BLaER1 (cell line): ENCODE measurements at regions not wholly inside any gene's neighbourhood (a gene's known extent, or its start where the extent isn't known, plus 50 kb on each side); places are given as distances from the start of the nearest gene placed in this dataset.
A peak's percentile ranks its signal among the peaks of the same experiment; 100 is the strongest.

Experiments
- H3K27ac ChIP-seq: shearing (Covaris generic); formaldehyde crosslinking; 2 replicates; pipeline ENCODE4 v1.8.1; 2022
- H3K27me3 ChIP-seq: shearing (Covaris generic); formaldehyde crosslinking; 2 replicates; pipeline ENCODE4 v1.8.1; 2022
- H3K36me3 ChIP-seq: shearing (Covaris generic); formaldehyde crosslinking; 2 replicates; pipeline ENCODE4 v1.8.1; 2022
- H3K4me1 ChIP-seq: shearing (Covaris generic); formaldehyde crosslinking; 2 replicates; pipeline ENCODE4 v1.8.1; 2022
- H3K4me2 ChIP-seq: shearing (Covaris generic); formaldehyde crosslinking; 2 replicates; pipeline ENCODE4 v1.8.1; 2022
- H3K4me3 ChIP-seq: shearing (Covaris generic); formaldehyde crosslinking; 2 replicates; pipeline ENCODE4 v1.8.1; 2022
- H3K9ac ChIP-seq: shearing (Covaris generic); formaldehyde crosslinking; 2 replicates; pipeline ENCODE4 v1.8.1; 2022
- H3K9me3 ChIP-seq: shearing (Covaris generic); formaldehyde crosslinking; 2 replicates; pipeline ENCODE4 v1.8.1; 2022
- H4K20me1 ChIP-seq: shearing (Covaris generic); formaldehyde crosslinking; 2 replicates; pipeline ENCODE4 v1.8.1; 2022
- Cebpa-rat ChIP-seq: shearing (Covaris generic); IDR thresholded peaks from 2 replicates; pipeline ENCODE4 v1.8.1; 2022

DNA sequence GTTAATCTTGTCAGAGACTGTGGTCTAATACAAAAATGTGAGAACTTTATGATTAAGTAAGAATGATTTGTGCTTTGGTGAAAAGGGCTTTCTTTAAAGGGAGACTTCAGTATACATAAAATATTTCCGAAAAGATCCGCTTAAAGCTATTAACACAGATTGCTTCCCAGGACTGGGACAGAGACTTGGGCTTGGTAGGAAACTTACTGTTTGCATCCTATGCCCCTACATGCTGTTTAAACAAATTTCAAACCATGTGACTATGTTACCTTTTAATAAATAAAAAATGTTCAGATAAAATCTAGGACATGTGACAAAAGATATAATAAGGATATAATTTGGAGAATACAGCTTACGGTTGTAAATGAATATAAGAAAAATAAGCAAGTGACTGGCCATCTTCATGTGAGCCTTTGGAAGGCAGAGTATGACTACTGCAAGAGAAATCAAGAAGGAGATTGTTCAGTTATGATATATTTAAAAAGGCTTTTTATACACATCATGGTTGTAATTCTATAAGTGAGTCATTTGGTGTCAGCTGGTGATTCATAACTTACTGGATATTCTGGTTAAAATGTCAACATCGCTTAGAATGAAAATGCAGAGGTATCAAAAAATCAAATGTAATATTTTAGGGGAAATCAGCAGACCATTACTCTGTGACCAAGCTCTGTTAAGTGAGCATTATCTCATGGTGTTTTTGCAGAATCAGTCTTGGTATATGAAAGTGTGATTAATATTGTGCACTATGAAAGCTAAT lies 234.7 kb upstream of the E2F7 start:
- Histone ChIP-seq H3K4me1 (no peaks in the 10 kb centered on the region), H3K9ac (no peak overlapping the region)

DNA sequence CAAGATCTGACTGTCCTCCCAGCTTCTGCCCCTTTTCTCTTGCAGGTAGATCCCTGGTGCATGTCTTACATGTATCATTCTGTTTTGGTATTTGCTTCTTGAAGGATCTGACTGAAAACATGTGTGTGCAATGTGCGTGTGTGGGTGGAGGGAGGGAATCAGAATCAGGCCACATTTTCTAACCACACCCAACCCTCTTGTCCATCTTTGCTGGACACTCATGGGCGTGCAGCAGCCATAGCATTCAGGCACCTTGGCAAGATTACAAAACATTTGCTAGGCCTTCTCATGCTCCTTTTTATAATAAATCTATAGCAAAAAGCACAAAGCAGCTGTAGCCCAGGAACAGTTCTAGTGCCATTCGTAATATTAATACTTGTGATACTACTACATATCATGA lies 233.6 kb upstream of the E2F7 start:
- H3K9ac ChIP-seq: no peak overlapping the region
- no peak overlapping the region for H3K27ac ChIP-seq
- H3K36me3 ChIP-seq: no peaks in the 10 kb centered on the region
- H3K4me1 ChIP-seq: no peaks in the 10 kb centered on the region
- H3K4me2 ChIP-seq: no peak overlapping the region
- H3K4me3 ChIP-seq: no peak overlapping the region
- no peaks in the 10 kb centered on the region for H3K27me3 ChIP-seq
- H3K9me3 ChIP-seq: no peaks in the 10 kb centered on the region
- no peak for TF ChIP-seq Cebpa-rat
- no peaks in the 10 kb centered on the region for H4K20me1 ChIP-seq

More for the DNA sequence above, 234.7 kb upstream of the E2F7 start:
- no peaks in the 10 kb centered on the region for H4K20me1 ChIP-seq
- H3K4me3 ChIP-seq: no peak overlapping the region
- H3K4me2 ChIP-seq: no peak overlapping the region
- TF ChIP-seq Cebpa-rat: no peak
- H3K9me3 ChIP-seq: no peaks in the 10 kb centered on the region
- no peaks in the 10 kb centered on the region for H3K27me3 ChIP-seq
- no peaks in the 10 kb centered on the region for H3K36me3 ChIP-seq
- no peak overlapping the region for H3K27ac ChIP-seq

DNA sequence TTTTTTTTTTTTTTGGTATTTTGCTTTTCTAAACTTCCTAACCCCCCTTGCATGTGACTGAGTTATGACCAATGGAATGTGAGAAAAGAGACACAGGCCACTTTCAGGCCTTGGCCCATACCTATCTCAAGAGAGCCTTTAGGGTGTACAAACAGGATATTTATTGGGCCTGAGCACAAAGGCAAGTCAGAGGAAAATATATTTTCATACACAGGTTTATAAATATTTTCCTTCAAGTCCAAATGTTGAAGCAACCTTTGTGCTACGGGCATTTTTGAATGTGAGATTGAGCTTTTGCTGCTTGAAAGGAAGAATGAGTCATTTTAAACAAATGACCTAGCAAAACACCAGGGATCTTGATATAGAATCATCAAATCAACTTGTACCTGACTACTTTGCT lies 228.6 kb upstream of the E2F7 start:
- Histone ChIP-seq H3K36me3 (no peaks in the 10 kb centered on the region), H4K20me1 (no peaks in the 10 kb centered on the region), H3K9me3 (no peaks in the 10 kb centered on the region), H3K4me3 (no peak overlapping the region), H3K4me1 (no peaks in the 10 kb centered on the region), H3K4me2 (no peak overlapping the region), H3K27ac (no peak overlapping the region), H3K9ac (no peak overlapping the region), H3K27me3 (no peaks in the 10 kb centered on the region)
- no peak for TF ChIP-seq Cebpa-rat

DNA sequence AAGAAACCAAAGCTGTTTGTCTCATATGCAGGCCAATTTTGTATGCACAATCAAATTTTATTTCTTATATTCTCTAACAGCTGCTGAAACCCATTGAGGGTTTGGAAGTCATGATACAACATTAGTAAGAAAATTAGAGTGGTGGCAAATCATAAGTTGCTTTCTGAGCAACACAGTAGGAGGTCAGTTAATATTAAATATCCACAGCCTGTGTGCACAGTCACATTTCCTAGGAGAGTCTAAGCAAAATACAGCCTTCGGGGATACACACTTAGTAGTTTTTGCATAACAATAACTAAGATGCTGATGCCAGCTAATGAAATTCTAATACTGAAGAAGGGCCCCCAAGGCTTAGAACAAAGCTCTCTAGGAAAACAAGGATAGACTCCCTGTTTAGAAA lies 209.6 kb upstream of the E2F7 start:
- H3K4me2 ChIP-seq: no peak overlapping the region
- no peak for TF ChIP-seq Cebpa-rat
- no peak overlapping the region for H3K27ac ChIP-seq
- H3K9me3 ChIP-seq: no peaks in the 10 kb centered on the region
- no peaks in the 10 kb centered on the region for H3K27me3 ChIP-seq
- no peaks in the 10 kb centered on the region for H3K4me1 ChIP-seq
- H4K20me1 ChIP-seq: no peaks in the 10 kb centered on the region
- no peak overlapping the region for H3K4me3 ChIP-seq
- H3K9ac ChIP-seq: no peak overlapping the region
- H3K36me3 ChIP-seq: no peaks in the 10 kb centered on the region

DNA sequence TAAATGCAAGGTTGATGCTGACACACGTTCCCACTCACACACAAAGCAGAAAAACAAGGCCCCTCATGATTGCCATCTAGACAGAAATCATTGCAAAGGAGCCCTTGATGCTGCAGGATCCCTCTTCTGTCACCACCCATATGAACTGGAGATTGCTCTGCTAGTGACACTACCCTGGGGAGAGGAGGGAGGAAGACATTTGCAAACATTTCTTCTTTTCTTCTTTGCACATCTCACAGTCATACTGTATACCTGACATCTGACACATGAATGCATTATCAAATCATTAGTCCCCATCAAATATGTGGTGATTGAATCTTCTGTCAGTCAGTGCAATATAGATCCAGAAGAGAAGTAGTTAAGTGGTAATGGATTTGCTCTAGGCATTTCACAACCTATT lies 208.5 kb upstream of the E2F7 start:
- Histone ChIP-seq H3K4me1 (peaks cover 6% of the 10 kb centered on the region), H3K4me2 (no peak overlapping the region), H3K9me3 (no peaks in the 10 kb centered on the region), H3K27ac (no peak overlapping the region), H3K36me3 (no peaks in the 10 kb centered on the region), H3K27me3 (no peaks in the 10 kb centered on the region), H3K4me3 (no peak overlapping the region), H4K20me1 (no peaks in the 10 kb centered on the region), H3K9ac (no peak overlapping the region)
- no peak for TF ChIP-seq Cebpa-rat

DNA sequence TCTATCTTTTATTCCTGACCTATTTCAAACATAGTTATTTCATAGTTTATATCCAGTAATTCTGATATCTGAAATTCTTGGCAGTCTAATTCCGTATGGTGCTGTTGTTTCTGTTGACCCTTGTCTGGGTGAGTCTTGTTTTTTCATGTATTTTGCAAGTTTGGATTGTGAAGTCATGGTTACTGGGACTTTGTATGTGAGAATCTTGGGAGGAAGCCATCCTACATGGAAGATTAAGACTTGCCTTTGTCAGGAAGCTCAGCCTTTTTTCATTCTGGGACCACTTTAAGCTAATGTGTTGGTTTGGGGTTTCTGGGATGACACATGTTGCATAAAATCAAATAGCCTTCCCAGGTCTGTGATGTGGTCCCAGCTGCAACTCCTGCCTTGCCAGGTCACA lies 191.6 kb upstream of the E2F7 start:
- no peak overlapping the region for H3K4me2 ChIP-seq
- no peaks in the 10 kb centered on the region for H4K20me1 ChIP-seq
- peaks cover 10% of the 10 kb centered on the region; the same call in 1 of the 2 replicates for H3K9me3 ChIP-seq
- H3K27me3 ChIP-seq: no peaks in the 10 kb centered on the region
- H3K4me3 ChIP-seq: no peak overlapping the region
- H3K27ac ChIP-seq: no peak overlapping the region
- no peak overlapping the region for H3K9ac ChIP-seq
- H3K4me1 ChIP-seq: no peaks in the 10 kb centered on the region
- no peaks in the 10 kb centered on the region for H3K36me3 ChIP-seq
- no peak for TF ChIP-seq Cebpa-rat

DNA sequence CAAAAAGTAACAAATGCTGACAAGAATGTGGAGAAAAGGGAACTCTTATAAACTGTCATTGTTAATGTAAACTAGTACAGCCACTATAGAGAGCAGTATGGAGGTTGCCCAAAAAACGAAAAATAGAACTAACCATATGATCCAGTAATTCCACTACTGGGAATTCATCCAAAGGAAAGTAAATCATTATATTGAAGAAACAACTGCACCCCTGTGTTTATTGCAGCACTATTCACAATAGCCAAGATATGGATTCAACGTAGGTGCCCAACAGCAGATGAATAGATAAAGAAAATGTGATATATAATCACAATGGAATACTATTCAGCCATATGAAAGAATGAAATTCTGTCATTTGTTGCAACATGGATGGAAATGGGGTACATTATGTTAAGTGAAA lies 188.0 kb upstream of the E2F7 start:
- H3K4me2 ChIP-seq: no peak overlapping the region
- TF ChIP-seq Cebpa-rat: no peak
- H3K9ac ChIP-seq: no peak overlapping the region
- no peaks in the 10 kb centered on the region for H3K36me3 ChIP-seq
- H3K27me3 ChIP-seq: no peaks in the 10 kb centered on the region
- H3K4me3 ChIP-seq: no peak overlapping the region
- no peaks in the 10 kb centered on the region for H4K20me1 ChIP-seq
- no peak overlapping the region for H3K27ac ChIP-seq
- no peaks in the 10 kb centered on the region for H3K4me1 ChIP-seq
- H3K9me3 ChIP-seq: no peaks in the 10 kb centered on the region

DNA sequence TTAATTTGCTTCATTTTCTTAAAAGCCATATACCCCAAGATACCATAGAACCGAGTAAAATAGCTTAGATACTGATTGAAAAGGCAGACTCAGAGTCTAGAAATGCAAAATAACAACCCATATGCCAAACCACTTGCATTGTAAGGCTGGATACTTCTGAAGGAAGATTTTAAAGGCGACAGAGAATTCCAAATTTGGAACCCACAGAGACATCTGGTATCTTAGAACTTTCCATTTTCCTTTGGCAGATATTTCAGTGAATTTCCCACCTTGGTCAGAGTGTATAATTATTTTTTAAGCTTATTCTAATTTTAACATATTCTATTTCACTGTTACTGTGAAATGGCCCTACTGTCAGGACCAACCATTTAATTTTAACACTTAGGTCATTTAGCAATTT lies 186.4 kb upstream of the E2F7 start:
- no peaks in the 10 kb centered on the region for H4K20me1 ChIP-seq
- no peak overlapping the region for H3K9ac ChIP-seq
- H3K4me2 ChIP-seq: no peak overlapping the region
- no peak overlapping the region for H3K27ac ChIP-seq
- no peak for TF ChIP-seq Cebpa-rat
- H3K9me3 ChIP-seq: no peaks in the 10 kb centered on the region
- no peak overlapping the region for H3K4me3 ChIP-seq
- H3K27me3 ChIP-seq: no peaks in the 10 kb centered on the region
- no peaks in the 10 kb centered on the region for H3K36me3 ChIP-seq
- no peaks in the 10 kb centered on the region for H3K4me1 ChIP-seq

DNA sequence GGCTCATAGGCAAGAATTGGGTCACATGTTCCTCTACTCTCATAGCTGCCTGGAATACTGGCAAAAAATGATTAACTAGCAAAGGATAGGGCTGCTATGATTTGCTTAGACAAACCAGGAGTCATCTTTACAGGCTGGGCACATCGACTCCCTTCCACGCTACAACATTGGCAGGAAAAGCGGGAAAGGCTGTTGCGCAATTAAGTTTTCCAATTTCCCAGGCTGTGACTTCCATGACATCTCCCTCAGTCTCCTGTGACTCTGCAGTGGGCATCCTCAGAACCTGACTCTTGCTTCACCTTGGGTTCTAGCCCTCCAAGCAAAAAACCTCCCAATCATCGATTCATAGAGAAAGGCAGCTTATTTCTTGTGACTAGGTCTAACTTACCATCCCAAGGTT lies 184.5 kb upstream of the E2F7 start:
- no peak overlapping the region for H3K4me2 ChIP-seq
- peak; percentile 75 for TF ChIP-seq Cebpa-rat
- H3K9me3 ChIP-seq: no peaks in the 10 kb centered on the region
- no peaks in the 10 kb centered on the region for H3K4me1 ChIP-seq
- H4K20me1 ChIP-seq: no peaks in the 10 kb centered on the region
- H3K4me3 ChIP-seq: no peak overlapping the region
- no peak overlapping the region for H3K27ac ChIP-seq
- no peaks in the 10 kb centered on the region for H3K27me3 ChIP-seq
- H3K36me3 ChIP-seq: no peaks in the 10 kb centered on the region
- no peak overlapping the region for H3K9ac ChIP-seq

DNA sequence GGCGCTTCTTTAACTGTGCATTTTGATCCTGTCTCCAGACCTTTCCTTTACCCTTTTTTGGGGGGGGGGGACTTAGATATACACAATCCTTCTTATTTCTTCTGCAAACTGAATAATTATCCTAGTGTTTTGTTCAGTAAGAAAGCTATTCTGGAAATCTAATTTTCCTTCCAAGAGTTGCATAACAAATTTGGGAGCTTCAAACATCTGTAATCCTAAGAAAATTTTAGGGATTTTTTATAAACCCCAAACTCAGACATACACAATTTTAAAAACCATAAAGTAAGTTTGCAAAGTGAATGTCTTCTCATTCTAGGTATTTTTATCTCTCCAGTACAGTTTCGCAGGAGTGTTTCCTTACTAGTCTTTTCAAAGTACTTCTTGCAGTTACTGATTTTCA lies 182.7 kb upstream of the E2F7 start:
- H3K9ac ChIP-seq: no peak overlapping the region
- H3K4me1 ChIP-seq: no peaks in the 10 kb centered on the region
- H3K36me3 ChIP-seq: no peaks in the 10 kb centered on the region
- H3K4me3 ChIP-seq: no peak overlapping the region
- no peaks in the 10 kb centered on the region for H3K9me3 ChIP-seq
- H3K27me3 ChIP-seq: no peaks in the 10 kb centered on the region
- H4K20me1 ChIP-seq: no peaks in the 10 kb centered on the region
- H3K27ac ChIP-seq: no peak overlapping the region
- TF ChIP-seq Cebpa-rat: no peak
- H3K4me2 ChIP-seq: no peak overlapping the region

DNA sequence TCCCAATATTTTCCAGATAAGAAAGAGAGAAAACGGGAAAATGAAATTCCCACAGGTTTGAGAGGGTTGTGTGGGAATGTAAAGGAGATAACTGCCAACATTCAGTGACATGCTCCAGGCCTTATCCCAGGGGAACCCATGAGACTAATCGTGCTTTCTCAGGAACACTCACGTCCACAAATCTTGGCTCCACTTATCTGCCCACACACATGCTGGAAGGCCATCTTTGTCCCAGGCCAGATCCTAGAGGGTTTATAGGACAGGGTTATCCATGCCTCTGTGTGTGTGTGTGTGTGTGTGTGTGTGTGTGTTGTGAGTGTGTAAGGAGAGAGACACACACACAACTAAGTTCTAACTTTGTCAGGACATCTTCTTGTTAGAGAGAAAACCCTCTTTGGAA lies 182.2 kb upstream of the E2F7 start:
- H3K9ac ChIP-seq: no peak overlapping the region
- H3K4me1 ChIP-seq: no peaks in the 10 kb centered on the region
- H3K27me3 ChIP-seq: no peaks in the 10 kb centered on the region
- H3K9me3 ChIP-seq: no peaks in the 10 kb centered on the region
- no peaks in the 10 kb centered on the region for H4K20me1 ChIP-seq
- H3K4me3 ChIP-seq: no peak overlapping the region
- no peaks in the 10 kb centered on the region for H3K36me3 ChIP-seq
- no peak overlapping the region for H3K4me2 ChIP-seq
- no peak for TF ChIP-seq Cebpa-rat
- H3K27ac ChIP-seq: no peak overlapping the region
